Stimulated activated CD4-positive, alpha-beta T cell treated with anti-CD3 and anti-CD28 coated beads, Interleukin-2, amount 100 ng/mL, for 24 hours (primary cell): ENCODE measurements at regions not wholly inside any gene's neighbourhood (a gene's known extent, or its start where the extent isn't known, plus 50 kb on each side); places are given as distances from the start of the nearest gene placed in this dataset.
"Not testable (repeated sequence)": the region's sequence is repeated elsewhere in the genome, so short reads cannot be mapped to it uniquely, and the experiment has no call there.

Experiments
- DNase-seq, 2 donors: peaks; one replicate each; pipeline ENCODE4 v3.0.0-alpha.2; 2020

DNA sequence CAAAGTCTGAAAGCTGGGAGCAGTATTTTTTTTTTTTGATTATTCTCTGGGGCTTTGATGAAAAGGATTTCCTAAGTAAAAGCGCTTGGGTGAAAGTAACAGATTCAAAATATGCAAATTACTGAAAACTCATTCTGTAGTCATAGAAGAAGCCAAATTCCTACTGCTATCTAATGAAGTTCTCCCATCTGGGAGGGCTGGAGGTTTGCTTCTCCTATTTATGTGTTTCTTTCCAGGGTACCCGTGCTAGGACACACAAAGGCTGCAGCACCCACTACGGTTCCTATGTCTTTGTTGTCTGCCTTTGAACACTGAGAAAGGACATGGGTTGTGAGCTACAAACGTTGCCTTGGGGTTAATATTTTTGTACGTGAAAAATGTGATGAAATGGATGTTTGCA, 324.7 kb upstream of the KAZN start:
- DNase-seq = no peak

DNA sequence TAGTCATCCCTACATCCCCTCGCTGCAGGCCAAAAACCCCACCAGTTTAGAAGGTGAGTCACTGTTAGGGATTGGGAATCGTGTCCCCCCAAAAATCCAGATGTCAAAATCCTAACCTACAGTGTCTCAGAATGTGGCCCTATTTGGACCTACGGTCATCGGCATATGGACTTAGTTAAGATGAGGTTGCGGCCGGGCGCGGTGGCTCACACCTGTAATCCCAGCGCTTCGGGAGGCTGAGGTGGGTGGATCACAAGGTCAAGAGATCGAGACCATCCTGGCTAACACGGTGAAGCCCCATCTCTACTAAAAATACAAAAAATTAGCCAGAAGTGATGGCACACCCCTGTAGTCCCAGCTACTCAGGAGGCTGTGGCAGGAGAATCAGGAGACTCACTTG, 318.6 kb upstream of the KAZN start:
- not testable (repeated sequence) for DNase-seq

DNA sequence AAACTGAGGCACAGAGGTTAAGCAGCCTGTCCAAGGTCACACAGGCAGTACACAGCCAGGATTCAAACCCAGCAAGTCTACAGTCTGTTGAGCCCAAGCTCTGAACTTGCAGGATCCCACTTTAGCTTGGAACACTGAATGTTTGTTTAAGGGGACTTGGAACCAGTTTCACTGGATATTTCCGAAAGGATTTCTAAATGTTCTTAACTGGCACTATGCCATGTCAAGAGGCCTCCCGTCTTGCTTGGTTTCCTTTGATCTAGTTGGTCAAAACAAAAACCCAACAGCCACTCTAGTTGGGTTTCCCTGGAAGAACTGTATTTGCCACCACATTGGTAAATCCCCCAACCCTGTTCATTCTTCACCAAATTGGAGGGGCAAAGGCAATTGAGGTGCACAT, 317.6 kb upstream of the KAZN start:
- DNase-seq = no peak

DNA sequence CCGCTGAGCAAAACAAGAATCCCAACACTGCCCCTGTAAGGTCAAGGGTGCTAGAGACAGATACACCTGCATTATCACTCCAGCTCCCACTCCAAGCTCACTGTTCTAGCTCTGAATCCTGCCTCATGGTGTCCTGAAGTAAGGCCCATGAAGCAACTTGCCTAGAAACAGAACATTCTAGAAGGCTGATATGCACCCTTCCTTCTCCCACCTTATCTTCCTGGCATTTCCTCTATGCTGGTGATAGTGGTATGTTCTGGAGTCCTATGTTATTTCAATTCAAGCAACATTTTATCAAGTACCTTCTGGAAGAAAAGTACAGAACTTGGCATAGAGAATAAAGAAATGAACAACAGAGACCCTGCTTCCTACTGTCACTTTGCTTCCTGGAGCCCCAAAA, 317.1 kb upstream of the KAZN start:
- no peak for DNase-seq

DNA sequence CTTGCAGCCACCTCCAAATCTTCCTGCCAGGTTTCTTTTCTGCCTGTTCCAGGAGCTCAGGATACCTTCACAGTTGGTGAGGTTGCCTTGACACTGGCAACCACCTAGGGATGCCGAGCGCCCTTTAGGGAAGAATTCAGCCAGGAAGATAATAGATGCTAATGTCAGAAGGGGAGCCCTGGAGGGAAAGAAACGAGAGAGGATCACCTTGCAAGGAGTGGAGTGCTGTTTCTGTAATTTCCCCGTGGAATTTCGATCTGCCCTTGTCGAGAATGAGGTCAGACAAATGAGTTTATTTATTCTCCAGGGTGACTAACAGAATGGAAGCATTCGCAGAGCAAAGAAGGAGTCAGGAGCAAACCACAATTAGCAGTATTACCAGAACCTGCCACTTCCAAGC, 315.8 kb upstream of the KAZN start:
- DNase-seq = no peak

DNA sequence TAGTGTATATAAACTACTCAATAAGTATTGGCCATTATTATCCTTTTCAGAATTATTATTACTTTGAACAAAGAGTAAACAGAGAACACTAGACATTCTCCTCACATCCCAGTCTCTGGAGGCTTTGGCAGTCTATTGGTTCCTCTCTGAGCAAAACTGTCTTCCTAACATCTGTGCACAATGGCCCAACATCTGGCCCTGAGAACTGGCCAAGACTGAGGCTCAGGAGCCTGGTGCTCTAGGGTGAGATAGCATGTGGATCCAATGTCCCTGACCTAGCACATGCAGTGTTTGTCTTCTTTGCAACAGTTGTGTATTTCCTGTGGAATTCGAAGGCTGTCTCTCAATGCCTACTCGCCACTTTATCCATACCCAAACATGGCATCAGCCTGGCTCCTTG, 313.2 kb upstream of the KAZN start:
- DNase-seq = no peak

DNA sequence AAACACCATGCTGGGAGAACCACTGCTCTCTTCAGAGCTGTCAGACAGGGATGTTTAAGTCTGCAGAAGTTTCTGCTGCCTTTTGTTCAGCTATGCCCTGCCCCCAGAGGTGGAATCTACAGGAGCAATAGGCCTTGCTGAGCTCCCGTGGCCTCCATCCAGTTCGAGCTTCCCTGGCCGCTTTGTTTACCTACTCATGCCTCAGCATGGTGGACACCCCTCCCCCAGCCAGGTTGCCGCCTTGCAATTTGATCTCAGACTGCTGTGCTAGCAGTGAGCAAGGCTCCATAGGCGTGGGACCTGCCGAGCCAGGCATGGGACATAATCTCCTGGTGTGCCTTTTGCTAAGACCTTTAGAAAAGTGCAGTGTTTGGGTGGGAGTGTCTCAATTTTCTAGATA, 307.3 kb upstream of the KAZN start:
- DNase-seq = not testable (repeated sequence)

DNA sequence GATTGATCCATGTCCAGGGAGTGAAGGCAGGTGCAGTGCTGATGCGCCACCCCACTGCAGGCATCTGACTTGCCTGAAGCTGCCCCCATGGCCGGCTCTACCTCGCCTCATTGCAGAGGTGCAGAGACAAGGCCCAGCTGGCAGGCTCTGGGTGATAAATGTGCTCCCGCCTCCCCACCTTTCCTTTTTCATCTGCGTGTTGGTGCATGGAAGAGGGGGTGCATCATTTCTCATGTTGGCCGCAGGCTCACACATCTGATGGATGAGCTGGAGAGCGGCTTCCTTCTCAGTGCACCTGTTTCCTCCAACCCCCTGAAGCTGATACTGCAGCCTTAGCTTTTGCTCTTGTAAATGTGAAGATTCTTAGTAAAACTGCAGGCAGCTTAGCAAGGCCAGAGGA, 306.0 kb upstream of the KAZN start:
- no peak for DNase-seq

DNA sequence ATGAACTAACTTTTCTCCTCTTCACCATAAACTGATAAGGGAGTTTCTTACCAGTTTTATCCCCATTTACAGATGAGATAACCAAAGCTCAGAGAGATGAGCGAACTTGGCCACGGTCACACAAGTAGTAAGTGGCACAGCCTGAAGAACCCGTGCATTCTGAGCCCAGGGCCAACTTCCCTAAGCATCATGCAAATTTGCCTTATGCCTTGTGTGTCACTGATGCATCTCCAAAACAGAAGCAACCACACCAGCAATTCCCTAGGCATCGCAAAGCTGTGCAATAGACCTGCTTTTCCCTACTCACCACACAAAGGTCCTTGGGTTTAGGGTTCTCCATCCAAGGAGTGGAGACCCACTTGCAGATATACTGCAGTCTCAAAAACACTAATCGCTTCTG, 304.5 kb upstream of the KAZN start:
- DNase-seq = no peak

DNA sequence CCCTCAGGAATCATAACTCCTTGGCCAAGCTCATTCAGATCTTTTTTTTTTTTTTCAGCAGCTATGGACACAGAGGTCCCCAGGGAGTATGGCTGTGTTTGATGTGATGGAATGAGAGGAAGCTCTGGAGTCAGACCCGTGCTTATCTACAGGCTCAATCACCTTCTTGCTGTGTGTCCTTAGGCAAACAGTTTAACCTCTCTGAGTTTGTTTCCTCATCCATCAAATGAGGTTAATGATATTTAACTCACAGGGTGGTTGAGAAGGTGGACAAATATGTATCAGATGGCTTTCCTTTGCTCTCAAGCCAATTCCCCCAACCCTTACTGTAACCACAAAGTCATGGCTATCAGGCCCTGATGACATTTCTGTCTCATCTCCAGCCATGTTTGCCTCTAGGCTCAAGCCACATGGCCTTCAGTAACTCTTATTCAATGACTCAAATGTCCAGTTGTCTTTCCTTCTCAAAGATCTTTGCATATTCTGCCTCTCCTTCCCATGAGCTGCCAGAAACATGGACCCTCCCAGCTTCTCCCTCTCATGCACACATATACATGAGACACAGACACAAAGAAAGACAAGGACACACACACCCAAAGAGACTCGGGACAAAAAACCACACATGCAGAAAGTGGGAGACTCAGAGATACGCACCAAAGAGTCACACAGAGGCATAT, 303.5 kb upstream of the KAZN start:
- no peak for DNase-seq

DNA sequence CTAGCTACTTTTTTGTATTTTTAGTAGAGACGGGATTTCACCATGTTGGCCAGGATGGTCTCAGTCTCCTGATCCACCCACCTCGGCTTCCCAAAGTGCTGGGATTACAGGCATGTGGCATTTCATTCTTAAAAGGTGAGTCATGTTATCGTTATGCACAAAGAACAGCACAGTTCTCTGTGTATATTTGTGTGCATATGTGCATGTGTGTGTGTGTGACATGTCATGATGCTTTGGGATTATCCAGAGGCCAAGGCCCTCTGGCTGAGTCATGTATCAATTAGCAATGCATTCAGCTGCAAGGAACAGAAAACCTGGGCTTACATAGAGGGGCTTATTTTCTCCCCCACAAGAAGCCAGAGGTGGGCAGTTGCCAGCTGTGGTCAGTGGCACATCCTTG, 301.7 kb upstream of the KAZN start:
- DNase-seq = no peak

DNA sequence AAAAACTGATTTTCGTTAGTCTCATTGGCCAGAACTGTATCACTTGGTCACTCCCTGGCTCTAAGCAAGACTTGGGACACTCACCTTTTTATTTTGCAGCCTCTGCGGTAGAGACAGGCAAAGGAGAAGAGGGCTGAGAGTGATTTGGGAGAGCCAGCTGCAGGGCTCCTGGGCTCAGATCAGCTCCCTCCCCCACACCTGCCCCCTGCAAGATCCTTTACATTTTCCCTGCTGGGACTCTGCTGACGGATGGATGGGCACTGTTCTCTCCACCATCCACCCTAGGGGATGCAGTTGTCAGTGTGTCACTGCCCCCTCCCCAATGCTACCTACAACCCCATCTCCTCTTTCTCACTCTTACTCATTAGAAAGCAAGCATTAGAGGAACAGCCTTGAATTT, 301.1 kb upstream of the KAZN start:
- no peak for DNase-seq

DNA sequence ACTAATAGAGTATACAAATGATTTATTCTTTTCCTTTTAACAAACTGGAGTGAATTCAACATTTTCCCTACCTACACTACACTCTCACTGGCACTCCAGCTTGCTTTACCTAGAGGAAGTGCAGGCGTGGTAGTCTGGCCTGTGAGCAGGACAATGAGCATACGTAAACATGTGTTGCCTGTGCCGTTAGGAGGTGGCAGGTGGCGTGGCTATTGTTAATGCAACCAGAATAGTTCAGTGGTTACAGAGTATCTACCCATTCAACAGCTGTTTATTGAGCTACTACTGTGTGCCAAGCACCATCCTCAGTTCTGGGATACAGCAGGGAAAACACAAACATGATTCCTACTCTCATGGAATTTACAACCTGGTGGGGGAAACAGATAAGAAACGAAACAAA, 299.7 kb upstream of the KAZN start:
- DNase-seq = no peak

DNA sequence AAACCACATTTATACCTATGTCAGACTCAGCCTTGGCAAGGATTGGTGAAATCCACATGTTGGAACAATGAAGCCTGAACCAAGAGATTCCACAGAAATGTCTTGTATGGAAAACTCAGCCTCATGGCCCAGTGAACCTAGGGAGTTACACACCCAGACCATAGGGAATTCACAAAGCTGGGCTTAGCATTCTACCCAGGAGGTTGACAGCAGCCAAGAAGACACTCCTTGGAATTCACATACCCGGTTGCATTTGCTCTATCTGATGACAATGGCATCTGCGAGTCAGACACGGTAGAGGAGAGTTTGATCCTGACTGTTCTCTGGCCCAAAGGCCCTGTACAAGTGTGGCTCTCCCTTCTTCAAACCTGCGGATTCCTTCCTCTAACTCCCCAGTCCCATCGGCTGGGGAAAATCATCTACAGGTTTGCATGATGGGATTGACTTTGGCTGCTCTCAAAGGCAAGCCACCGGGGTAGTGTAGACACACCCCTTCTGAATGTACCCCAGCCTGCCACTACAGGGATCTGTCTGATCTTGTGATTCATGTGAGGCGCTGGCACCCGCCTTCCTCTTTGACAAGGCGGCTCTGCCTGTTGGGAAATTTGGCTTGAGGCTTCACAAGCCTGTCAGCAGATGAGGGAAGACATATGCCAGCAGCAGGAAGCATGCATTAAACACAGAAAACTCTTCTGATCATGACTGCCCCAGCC, 297.3 kb upstream of the KAZN start:
- no peak for DNase-seq

DNA sequence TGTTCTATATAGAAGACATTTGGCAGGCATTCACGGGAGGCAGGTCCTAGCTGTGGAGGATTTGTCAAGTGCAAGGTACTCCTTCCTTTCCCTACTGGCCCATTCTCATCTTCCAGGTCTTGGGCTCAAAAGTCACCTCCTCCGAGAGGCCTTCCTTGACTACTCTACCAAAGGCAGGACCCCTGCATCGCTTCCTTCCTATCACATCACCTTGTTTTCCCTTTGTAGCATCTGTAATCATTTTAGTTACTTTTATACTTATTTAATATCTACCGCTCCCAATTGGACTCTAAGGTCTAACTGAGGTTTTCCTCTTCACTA, 296.8 kb upstream of the KAZN start:
- DNase-seq = no peak

DNA sequence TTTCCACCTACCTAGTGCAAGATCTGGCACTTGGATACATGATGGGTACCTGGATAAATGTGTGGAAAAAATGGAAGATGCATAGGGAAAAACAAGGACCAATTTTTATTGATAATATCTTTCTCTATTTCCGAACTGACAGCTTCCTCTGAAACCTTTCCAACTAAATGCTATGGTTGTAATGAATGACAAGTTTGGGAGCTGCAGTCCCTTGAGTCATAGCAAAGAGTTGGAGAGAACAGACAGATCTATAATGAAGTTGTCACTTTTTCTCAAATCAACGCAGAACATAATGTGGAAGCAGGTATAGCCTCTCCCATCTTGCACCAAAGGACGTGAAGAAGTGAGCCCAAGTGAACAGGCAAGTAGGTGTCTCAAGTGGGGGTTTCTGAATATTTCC, 296.5 kb upstream of the KAZN start:
- no peak for DNase-seq

DNA sequence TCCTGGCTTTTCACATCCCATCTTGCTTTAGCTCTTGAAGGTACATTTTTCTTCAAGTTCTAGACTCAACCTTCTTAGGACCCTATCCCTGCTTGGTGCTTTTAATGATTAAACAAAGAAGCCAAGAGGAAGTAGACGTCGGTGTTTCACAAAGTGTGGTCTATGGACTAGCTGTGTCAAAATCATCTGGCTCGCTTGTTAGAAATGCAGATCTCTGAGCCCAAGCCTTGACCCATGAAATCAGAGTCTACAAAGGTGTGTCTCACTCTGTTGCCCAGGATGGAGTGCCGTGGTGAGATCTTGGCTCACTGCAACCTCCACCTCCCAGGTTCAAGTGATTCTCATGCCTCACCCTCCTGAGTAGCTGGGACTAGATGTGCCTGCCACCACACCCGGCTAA, 295.5 kb upstream of the KAZN start:
- no peak for DNase-seq

DNA sequence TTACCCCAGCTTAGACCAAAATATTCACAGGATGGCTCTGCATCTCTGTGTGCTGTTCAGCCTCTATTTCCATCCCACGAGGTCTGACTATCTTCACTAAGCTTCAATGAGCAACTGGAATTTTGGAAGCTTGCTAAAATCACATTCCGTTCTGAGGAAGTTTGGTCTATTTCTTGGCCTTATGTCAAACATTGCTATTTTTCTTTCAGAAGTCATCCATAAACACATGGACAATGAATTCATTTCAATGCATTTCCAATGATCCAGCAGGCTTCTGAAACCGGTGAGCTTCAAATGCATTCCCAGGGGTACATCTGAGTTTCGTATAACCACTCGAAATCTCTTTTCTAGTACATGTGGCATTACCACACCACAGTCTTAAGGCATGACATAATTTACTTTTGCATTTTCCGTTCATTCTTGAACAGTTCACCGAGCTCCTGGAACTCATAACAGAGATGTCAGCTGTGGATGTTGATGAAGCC, 294.1 kb upstream of the KAZN start:
- no peak for DNase-seq

DNA sequence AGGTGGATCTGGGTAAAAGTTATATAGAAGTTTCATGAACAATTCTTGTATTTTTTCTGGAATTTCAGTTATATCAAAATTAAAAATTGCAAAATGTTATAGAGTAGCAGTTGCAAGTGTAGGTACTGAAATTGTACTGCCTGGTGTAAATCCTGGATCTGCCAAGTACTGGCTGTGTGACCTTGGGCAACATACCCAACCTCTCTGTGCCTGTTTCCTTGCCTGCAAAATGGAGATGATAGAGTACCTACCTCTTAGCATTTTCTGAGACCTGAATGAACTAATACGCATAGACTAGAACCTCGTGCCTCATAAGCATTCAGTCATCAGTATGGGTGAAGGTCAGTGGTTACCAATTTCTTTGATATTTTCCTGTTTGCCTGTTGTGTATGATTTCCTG, 290.0 kb upstream of the KAZN start:
- DNase-seq = no peak

DNA sequence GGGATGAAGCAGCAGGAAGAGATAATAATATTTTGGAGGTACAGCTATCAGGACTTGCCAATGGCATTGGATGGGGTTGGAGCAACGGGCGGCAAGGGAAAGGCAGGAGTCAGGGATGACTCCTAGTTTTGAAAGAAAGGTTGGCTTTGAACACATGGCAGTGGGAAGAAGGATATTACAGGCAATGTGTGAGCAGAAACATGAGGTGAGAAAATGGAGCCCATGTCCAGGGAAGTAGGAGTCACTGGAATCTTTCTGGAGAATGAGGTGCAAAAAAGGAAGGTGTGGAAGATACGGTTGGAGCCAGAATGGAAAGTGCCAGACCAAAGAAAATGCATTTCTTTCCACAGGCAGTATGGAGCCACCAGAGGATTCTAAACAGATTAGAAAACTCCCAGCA, 288.5 kb upstream of the KAZN start:
- DNase-seq = no peak

DNA sequence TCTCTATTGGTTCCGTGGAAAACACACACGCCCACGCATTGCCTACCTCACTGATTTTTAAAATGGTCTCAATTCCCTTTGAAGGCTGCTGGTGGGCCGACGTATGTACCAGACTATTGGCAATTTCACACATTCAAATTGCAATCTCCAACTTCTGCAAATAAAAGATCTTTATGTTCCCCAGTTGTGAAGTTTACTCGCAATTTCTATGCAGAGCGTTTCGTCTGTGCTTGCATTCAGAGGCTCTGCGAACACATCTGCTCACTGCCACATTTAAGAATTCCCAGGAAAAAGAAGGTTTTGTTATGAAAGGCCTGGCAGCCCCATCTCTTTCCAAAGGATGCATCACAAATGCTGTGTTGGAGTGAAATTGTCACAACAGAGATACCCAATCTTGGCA, 288.0 kb upstream of the KAZN start:
- DNase-seq = no peak

DNA sequence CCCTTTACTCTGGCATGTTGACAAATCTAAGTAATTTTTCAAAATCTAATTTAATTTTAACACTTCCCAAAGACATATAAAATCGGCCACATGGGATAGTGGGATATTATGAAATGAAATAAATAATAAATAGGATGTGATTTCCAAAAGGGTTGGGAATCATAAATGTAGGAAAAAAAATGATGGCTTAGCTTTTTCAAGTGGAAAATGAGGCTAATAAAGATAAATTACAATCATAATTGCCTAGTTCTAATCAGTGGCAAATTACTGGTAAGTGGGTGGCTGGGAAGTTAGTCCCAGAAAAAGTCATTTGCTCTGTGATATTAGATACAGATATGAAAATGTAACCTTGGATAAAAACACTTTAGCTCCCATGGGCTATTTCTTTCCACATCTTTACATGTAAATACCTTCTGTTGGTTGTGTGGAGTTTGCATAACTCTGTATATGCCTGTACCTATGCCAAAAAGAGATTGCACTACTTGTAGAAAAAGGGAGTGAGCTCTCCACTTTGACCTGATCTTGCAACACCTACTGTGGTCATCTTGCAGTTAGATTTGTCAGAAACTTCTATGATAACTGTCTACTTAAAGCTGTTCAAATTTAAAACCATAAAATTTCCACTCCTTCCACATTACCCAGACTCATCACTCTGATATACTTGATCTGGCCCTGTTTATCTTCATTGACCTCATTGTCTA, 284.6 kb upstream of the KAZN start:
- DNase-seq = no peak

DNA sequence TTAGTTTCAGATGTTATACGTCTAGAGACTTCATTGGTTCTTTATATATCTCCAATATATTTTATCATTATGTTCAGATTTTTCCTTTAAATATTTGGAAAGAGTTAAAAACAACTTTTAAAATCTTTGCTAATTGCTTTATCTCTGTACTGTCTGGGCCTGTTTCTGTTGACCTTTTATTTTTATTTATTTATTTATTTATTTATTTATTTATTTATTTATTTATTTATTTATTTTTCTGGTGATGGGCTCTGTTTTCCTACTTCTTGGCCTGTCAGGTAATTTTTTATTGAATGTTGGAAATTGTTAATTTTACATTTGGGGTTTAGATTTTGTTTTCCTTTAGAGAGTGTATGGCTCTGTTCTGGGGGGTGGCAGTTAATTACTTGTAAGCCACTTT, 279.7 kb upstream of the KAZN start:
- no peak for DNase-seq

DNA sequence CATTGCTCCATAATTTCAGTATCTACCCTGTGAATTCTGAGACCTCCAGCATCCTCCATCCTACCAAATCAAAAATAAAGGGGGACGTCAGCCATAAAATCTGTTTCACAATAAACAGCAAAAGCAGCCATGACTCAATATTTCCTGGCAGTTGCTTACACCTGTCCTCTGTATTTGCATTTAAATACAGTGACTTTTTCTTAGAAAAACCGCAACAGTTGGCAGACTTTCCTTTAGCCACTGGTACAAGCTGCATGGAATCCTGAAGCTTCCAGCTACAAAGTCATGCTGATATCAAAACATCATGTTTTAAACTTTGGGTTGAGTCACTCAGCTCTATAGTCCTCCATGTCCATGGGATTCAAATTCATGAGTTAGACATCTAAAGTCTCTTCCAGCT, 278.0 kb upstream of the KAZN start:
- no peak for DNase-seq

DNA sequence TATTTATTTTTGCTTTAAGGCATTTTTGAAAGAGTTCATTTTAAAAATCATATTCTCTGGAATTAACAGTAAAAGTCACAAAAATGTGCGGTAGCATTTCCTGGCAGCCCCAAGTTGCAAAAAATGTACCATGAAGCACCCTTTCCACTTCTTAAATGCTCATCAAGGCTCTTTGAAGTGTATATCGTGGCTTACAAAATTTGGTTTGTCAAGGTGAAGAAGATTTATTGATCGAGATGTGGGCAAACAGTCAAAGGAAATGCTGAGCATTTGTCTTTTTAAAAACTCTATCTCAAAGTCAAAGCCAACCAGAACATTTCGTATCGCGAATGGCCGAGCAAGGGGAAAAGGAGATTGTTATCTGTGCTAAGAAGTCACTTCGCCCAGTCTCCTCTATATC, 277.5 kb upstream of the KAZN start:
- no peak for DNase-seq
